BLaER1 (cell line): ENCODE measurements at regions not wholly inside any gene's neighbourhood (a gene's known extent, or its start where the extent isn't known, plus 50 kb on each side); places are given as distances from the start of the nearest gene placed in this dataset.

Experiments used
- H3K27ac ChIP-seq: shearing (Covaris generic); formaldehyde crosslinking; 2 replicates; pipeline ENCODE4 v1.8.1; 2022
- H3K27me3 ChIP-seq: shearing (Covaris generic); formaldehyde crosslinking; 2 replicates; pipeline ENCODE4 v1.8.1; 2022
- H3K36me3 ChIP-seq: shearing (Covaris generic); formaldehyde crosslinking; 2 replicates; pipeline ENCODE4 v1.8.1; 2022
- H3K4me1 ChIP-seq: shearing (Covaris generic); formaldehyde crosslinking; 2 replicates; pipeline ENCODE4 v1.8.1; 2022
- H3K4me2 ChIP-seq: shearing (Covaris generic); formaldehyde crosslinking; 2 replicates; pipeline ENCODE4 v1.8.1; 2022
- H3K4me3 ChIP-seq: shearing (Covaris generic); formaldehyde crosslinking; 2 replicates; pipeline ENCODE4 v1.8.1; 2022
- H3K9ac ChIP-seq: shearing (Covaris generic); formaldehyde crosslinking; 2 replicates; pipeline ENCODE4 v1.8.1; 2022
- H3K9me3 ChIP-seq: shearing (Covaris generic); formaldehyde crosslinking; 2 replicates; pipeline ENCODE4 v1.8.1; 2022
- H4K20me1 ChIP-seq: shearing (Covaris generic); formaldehyde crosslinking; 2 replicates; pipeline ENCODE4 v1.8.1; 2022
- Cebpa-rat ChIP-seq: shearing (Covaris generic); IDR thresholded peaks from 2 replicates; pipeline ENCODE4 v1.8.1; 2022

DNA sequence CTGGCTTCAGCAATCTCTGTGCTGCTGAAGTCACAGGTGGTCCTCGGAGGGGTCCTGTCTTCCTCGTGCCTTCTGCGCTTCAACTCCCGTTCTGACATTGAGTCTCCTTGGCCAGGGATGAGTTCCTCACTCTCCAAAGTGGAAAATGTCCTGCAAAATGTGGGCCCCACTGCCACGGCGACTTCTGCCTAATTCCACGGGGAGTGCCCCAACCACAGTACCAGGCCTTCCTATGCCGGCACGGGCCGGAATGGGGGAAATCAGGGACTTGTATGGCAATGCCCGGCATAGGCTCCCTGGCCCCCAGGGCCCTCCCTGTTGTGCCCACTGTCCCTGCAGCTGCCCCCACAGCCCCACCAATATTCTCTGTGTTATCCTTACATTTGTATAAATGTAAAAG, 420.5 kb downstream of the TCERG1L start:
- Histone ChIP-seq H3K4me1 (peaks cover 77% of the 10 kb centered on the region), H3K27ac (no peak overlapping the region), H3K9ac (no peak overlapping the region), H3K36me3 (no peaks in the 10 kb centered on the region), H4K20me1 (no peaks in the 10 kb centered on the region), H3K4me3 (no peak overlapping the region), H3K4me2 (peak overlapping the region; percentile 83; the same call in 1 of the 2 replicates), H3K27me3 (no peaks in the 10 kb centered on the region), H3K9me3 (no peaks in the 10 kb centered on the region)
- TF ChIP-seq Cebpa-rat, result no peak

DNA sequence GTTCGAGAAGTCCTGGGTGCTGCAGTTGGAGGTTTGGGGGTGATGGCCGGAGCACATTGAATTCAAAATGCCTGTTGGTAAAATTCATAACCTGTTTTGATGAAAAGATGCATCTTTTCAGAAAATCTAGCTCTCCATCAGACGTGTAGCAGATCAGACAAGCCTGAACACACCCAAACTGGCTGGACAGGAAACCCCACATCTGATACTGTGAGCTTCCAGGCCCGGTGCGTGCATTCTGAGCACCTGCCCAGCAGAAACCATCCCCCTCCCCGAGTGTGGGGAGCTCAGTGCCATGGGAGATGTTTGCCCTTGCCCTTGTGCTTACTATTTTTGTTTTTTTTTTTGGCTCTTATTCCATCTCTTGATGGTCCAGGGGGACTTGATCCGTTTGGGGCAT, 417.1 kb downstream of the TCERG1L start:
- Histone ChIP-seq H3K36me3 (no peaks in the 10 kb centered on the region), H3K27me3 (no peaks in the 10 kb centered on the region), H4K20me1 (no peaks in the 10 kb centered on the region), H3K4me2 (peak overlapping the region; percentile 58), H3K4me3 (no peak overlapping the region), H3K4me1 (peaks cover 49% of the 10 kb centered on the region), H3K9ac (no peak overlapping the region), H3K27ac (no peak overlapping the region), H3K9me3 (no peaks in the 10 kb centered on the region)
- no peak for TF ChIP-seq Cebpa-rat

DNA sequence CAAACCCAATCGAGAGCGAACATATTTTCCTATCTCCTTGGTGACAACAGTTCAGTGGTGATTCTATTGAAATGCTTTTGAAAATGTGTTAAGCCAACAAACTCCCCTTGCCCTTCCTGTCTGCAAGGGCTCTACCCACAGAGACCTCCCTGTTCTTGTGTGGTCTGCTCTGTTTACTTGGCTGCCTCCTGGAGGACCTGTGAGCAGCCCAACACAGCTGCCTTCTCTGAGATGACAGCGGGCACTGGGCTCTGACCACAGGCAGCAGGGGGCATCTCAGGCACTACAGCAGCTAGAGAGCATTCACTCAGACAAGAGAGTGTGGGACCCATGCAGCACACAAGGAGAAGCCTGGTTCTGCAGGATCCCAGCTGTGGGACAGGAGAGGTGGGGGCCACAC, 416.4 kb downstream of the TCERG1L start:
- Histone ChIP-seq H4K20me1 (no peaks in the 10 kb centered on the region), H3K4me1 (peaks cover 43% of the 10 kb centered on the region), H3K36me3 (no peaks in the 10 kb centered on the region), H3K9ac (no peak overlapping the region), H3K4me3 (no peak overlapping the region), H3K4me2 (peak overlapping the region; percentile 58), H3K9me3 (no peaks in the 10 kb centered on the region), H3K27me3 (no peaks in the 10 kb centered on the region), H3K27ac (no peak overlapping the region)
- TF ChIP-seq Cebpa-rat, result no peak

DNA sequence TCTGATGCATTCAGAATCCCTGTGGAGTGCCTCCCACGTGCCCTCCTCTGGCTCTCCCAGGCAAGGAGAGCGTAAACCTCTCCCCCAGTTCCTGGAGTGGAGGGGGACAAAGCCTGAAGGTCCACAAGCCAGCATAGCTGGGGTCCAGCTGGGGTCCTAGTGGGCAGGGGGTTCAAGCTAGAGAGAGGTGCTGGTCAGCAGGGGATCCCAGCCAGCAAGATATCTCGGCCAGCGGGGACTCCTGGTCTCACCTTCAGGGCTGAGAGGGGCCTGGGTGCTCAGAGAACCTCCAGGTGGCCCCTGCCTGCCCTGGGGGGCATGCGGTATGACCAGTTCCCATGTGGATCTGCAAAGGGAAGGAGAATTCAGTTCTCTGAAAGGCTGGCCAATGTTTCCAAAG, 413.7 kb downstream of the TCERG1L start:
- no peak overlapping the region for H3K4me2 ChIP-seq
- H3K27ac ChIP-seq, result no peak overlapping the region
- no peaks in the 10 kb centered on the region for H3K9me3 ChIP-seq
- H3K4me3 ChIP-seq, result no peak overlapping the region
- no peaks in the 10 kb centered on the region for H4K20me1 ChIP-seq
- H3K36me3 ChIP-seq, result no peaks in the 10 kb centered on the region
- no peak for TF ChIP-seq Cebpa-rat
- no peaks in the 10 kb centered on the region for H3K27me3 ChIP-seq
- no peak overlapping the region for H3K9ac ChIP-seq
- peaks cover 47% of the 10 kb centered on the region for H3K4me1 ChIP-seq

DNA sequence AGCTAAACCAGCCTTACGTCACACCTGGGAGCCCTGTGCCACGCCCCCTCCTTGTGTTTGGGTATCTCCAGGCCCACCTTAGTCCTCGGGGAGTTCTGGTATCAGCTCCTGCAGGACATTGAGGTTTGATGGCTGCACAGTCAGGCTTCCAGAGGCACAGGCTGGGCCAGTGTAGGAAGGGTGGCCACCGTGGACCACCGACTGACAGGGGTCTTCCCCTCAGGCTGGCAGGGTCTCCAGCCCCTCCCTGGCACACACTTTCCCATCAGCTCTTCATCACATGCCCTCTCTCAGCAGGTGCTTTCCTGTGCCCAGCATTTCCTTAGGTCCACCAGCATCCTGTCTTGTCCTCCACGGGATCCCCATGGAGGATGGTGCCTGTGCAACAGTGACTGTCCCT, 413.1 kb downstream of the TCERG1L start:
- Histone ChIP-seq H3K4me3 (no peak overlapping the region), H3K27me3 (no peaks in the 10 kb centered on the region), H3K27ac (no peak overlapping the region), H3K9me3 (no peaks in the 10 kb centered on the region), H3K36me3 (no peaks in the 10 kb centered on the region), H3K4me1 (peaks cover 46% of the 10 kb centered on the region), H3K4me2 (no peak overlapping the region), H3K9ac (no peak overlapping the region), H4K20me1 (no peaks in the 10 kb centered on the region)
- TF ChIP-seq Cebpa-rat, result no peak

DNA sequence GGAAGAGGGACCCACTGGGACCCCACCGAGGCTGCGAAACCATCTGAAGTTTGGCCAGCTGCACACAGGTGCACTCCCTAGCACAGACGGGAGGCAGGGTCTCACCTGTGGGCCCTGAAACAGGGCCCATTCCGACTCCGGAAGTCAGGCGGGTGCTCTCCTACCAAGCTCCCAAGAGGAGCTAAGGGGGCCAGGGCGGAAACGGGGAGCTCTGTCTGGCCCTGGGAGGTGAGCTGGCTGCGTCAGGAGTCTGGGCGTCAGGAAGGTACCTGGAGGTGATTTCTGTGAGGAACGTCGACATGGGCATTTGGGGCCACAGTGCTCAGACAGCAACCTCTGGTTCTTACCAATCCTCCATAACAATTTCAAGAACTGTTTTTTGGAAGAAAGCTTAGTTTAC, 411.7 kb downstream of the TCERG1L start:
- no peak overlapping the region for H3K9ac ChIP-seq
- no peaks in the 10 kb centered on the region for H3K36me3 ChIP-seq
- no peaks in the 10 kb centered on the region for H4K20me1 ChIP-seq
- H3K27ac ChIP-seq, result no peak overlapping the region
- H3K27me3 ChIP-seq, result no peaks in the 10 kb centered on the region
- no peak for TF ChIP-seq Cebpa-rat
- no peak overlapping the region for H3K4me2 ChIP-seq
- H3K4me1 ChIP-seq, result peaks cover 31% of the 10 kb centered on the region
- H3K9me3 ChIP-seq, result no peaks in the 10 kb centered on the region
- no peak overlapping the region for H3K4me3 ChIP-seq

DNA sequence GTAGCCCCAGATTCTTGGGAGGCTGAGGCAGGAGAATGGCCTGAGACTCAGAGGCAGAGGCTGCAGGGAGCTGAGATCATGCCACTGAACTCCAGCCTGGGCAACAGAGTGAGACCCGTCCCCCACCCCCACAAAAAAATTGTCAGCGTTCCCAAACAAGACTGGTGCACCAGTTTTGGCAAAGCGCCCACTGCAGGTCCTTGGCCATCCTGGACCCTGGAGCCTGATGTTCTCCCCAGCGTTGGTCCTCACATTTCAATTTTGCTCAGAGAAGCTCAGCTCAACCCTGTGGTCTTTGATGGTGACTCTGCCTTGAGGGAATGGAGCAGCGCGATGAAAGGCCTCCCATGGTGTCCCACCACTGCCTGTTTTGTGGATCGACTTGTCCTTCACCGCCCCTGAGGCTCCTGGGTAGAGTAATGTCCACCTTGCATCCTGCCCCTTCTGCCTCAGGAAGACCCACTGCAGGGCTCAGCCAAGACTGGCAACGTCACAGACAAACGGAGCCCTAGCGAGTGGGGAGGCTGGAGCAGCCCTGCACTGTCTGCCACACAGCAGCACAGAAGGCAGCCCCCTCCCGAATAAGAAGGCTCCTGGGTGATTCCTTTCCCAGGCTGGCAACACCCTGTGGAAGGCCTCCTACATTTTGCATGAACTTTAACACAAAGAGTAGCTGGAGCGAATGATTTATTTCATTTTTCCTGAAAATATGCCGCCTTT, 410.9 kb downstream of the TCERG1L start:
- H4K20me1 ChIP-seq, result no peaks in the 10 kb centered on the region
- H3K4me3 ChIP-seq, result no peak overlapping the region
- H3K27ac ChIP-seq, result no peak overlapping the region
- no peak overlapping the region for H3K4me2 ChIP-seq
- peaks cover 24% of the 10 kb centered on the region for H3K4me1 ChIP-seq
- H3K9ac ChIP-seq, result no peak overlapping the region
- H3K36me3 ChIP-seq, result no peaks in the 10 kb centered on the region
- H3K9me3 ChIP-seq, result no peaks in the 10 kb centered on the region
- no peak for TF ChIP-seq Cebpa-rat
- no peaks in the 10 kb centered on the region for H3K27me3 ChIP-seq

DNA sequence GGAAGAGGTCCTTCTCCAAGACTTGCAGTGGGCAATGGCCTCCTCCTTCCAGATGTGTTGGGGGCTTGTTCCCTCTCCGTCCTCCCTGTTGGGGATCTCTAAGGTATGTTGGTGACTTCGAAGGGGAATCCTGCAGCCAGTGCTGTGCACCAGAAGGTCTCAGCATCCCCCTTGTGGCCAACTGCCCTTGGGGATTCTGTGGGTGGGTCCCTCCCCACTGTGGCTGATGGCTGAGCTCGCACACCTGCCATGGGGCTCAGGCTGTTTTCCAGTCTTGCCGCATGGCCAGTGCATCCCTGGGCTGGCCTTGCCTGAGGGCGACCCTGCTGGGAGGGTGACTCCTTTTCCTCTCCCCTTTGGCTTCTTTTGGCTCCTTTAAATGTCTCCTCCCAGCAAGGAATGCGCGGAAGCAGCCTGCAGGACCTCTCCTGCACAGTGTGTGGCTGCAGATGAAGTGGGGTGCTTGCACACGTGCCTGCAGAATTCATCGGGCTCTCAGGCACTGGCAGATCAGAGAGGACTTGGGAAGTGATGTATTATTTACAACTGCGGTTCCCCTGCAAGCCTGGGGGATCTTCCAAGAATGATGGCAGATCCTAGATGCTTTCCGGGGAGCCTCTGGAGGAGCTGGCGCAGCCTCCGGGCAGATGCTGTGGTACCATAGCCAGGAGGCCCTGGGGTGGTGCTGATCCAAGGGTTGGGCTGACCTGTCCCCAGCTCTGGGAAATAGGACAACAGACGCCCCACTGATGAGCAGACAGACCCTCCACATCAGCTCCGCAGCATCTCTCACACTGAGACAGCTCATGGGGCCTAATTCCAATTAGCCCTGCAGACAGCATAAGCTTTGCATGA, 410.0 kb downstream of the TCERG1L start:
- Histone ChIP-seq H3K4me1 (peaks cover 21% of the 10 kb centered on the region), H3K9me3 (no peaks in the 10 kb centered on the region), H4K20me1 (no peaks in the 10 kb centered on the region), H3K27me3 (no peaks in the 10 kb centered on the region), H3K4me3 (no peak overlapping the region), H3K9ac (no peak overlapping the region), H3K27ac (no peak overlapping the region), H3K4me2 (peak overlapping the region; percentile 46), H3K36me3 (no peaks in the 10 kb centered on the region)
- no peak for TF ChIP-seq Cebpa-rat

DNA sequence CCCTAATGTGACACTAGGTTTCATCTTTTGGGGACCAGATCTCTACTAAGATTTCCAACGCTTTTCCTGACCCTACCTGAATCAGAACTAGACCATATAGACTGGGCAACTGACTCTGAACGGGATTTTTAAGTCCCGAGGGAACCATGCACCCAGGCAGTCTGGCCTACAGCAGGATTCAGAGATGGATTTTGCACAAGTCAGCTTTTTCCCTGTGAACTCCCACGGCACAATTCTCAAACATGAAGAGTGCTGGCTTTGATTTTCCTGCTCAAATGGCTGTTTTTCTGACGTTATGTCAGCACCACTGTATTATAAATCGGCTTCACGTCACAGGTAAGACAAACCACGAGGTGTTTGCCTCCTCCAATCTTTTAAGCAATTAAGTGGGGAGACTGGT, 409.1 kb downstream of the TCERG1L start:
- Histone ChIP-seq H3K4me2 (no peak overlapping the region), H3K27ac (no peak overlapping the region), H4K20me1 (no peaks in the 10 kb centered on the region)

DNA sequence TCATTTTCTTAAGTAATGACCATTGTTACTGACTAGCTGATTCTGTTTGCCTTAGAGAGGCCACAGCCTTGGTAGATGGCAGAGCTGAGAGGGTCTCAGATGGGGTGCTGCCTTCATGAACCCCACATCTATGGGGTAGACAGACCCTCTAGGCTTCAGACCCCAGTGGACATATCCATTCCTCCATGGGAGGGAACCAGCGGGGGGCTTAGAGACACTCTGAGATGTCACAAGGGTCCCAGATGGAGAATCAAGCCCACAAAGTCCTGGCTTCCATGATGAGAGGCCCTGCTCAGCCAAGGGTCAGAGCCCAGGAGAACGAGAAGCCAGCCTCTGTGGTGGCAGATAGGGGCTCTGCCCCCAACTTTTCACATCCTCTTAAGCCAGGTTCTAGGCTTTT, 408.6 kb downstream of the TCERG1L start:
- Histone ChIP-seq H3K9me3 (no peaks in the 10 kb centered on the region), H3K9ac (no peak overlapping the region), H3K4me1 (peaks cover 21% of the 10 kb centered on the region), H3K4me3 (no peak overlapping the region), H3K4me2 (no peak overlapping the region), H4K20me1 (no peaks in the 10 kb centered on the region), H3K36me3 (no peaks in the 10 kb centered on the region), H3K27me3 (no peaks in the 10 kb centered on the region), H3K27ac (no peak overlapping the region)
- no peak for TF ChIP-seq Cebpa-rat

More for the DNA sequence above, 409.1 kb downstream of the TCERG1L start:
- Histone ChIP-seq H3K36me3 (no peaks in the 10 kb centered on the region), H3K4me3 (no peak overlapping the region), H3K4me1 (peaks cover 21% of the 10 kb centered on the region), H3K9ac (no peak overlapping the region), H3K9me3 (no peaks in the 10 kb centered on the region), H3K27me3 (no peaks in the 10 kb centered on the region)
- no peak for TF ChIP-seq Cebpa-rat
